GM12878 (cell line): ENCODE measurements at regions not wholly inside any gene's neighbourhood (a gene's known extent, or its start where the extent isn't known, plus 50 kb on each side); places are given as distances from the start of the nearest gene placed in this dataset.

Experiments
- ATAC-seq: fragments of 200-7000 bp; cut with Tn5 transposase; 3 replicates; pipeline ENCODE4 v1.9.1; 2020; ENCODE audit warnings: mild to moderate bottlenecking, moderate library complexity
- BruUV-seq: library from RNA; stranded (reverse); fragments of 400-500 nt; replicated peaks from 2 replicates; lab custom pipeline; 2021; lab: Mats Ljungman, UMichigan
- CTCF ChIA-PET: fragments of 300-600 bp; sonication (Branson Sonifier 250); formaldehyde crosslinking; extraction: SDS; loops from one replicate; lab custom pipeline; 2021; ENCODE audit warnings: inconsistent platforms; lab: Yijun Ruan, JAX
- POLR2A ChIA-PET: fragments of 350-600 bp; formaldehyde crosslinking; extraction: SDS; loops from one replicate; lab custom pipeline; 2021; ENCODE audit warnings: inconsistent platforms; lab: Charles Lee
- RAD21 ChIA-PET: fragments of 300-600 bp; sonication (Branson Sonifier 250); formaldehyde crosslinking; loops from one replicate; lab custom pipeline; 2023; ENCODE audit warnings: antibody characterized with exemption; ENCODE audit not compliant: unreplicated experiment; lab: Charles Lee
- SMC1A ChIA-PET: fragments of 300-600 bp; sonication (Branson Sonifier 250); formaldehyde crosslinking; loops from one replicate; lab custom pipeline; 2023; ENCODE audit not compliant: unreplicated experiment, uncharacterized antibody; lab: Charles Lee
- DNase-seq: peaks from one replicate; pipeline ENCODE4 v3.0.0-alpha.2; 2011; ENCODE audit warnings: low read depth, low spot score
- FAIRE-seq: peaks from 3 replicates; lab custom pipeline; 2011; peaks lifted over from hg19 to GRCh38; lab: Jason Lieb, UNC
- H2AFZ ChIP-seq: 2 replicates; pipeline ENCODE4 v1.6.0; 2011; ENCODE audit warnings: low read depth, low read length, control low read depth; ENCODE audit not compliant: control insufficient read depth
- H3K27ac ChIP-seq: 2 replicates; pipeline ENCODE4 v1.5.1; 2011; ENCODE audit warnings: control low read depth; ENCODE audit not compliant: control insufficient read depth, insufficient read depth
- H3K27me3 ChIP-seq, 2 experiments: replicated peaks in 1 of 2; 2 replicates each; pipeline versions ENCODE4 v1.6.0 to v1.6.1; 2011; ENCODE audit warnings: low read length in 1 of 2; ENCODE audit not compliant: control insufficient read depth in 2 of 2, insufficient read depth in 2 of 2
- H3K36me3 ChIP-seq, 2 experiments: 2 replicates each; pipeline ENCODE4 v1.5.1; 2011; ENCODE audit warnings: low read length in 1 of 2; ENCODE audit not compliant: control insufficient read depth in 2 of 2, insufficient read depth in 2 of 2
- H3K4me1 ChIP-seq: 2 replicates; pipeline ENCODE4 v1.6.1; 2011; ENCODE audit warnings: mild to moderate bottlenecking, low read length, moderate library complexity, mixed read lengths; ENCODE audit not compliant: control insufficient read depth, insufficient read depth
- H3K4me2 ChIP-seq: 2 replicates; pipeline ENCODE4 v1.6.0; 2011; ENCODE audit warnings: control low read depth; ENCODE audit not compliant: control insufficient read depth, insufficient read depth
- H3K4me3 ChIP-seq: fragments of 200-600 bp; sonication (generic); 2 replicates; pipeline ENCODE4 v1.5.1; 2016
- H3K79me2 ChIP-seq: 2 replicates; pipeline ENCODE4 v1.6.0; 2011; ENCODE audit warnings: low read length; ENCODE audit not compliant: control insufficient read depth, insufficient read depth
- H3K9ac ChIP-seq: 2 replicates; pipeline ENCODE4 v1.8.0; 2011; ENCODE audit warnings: low read length, control low read depth, mixed read lengths; ENCODE audit not compliant: control insufficient read depth, insufficient read depth
- H3K9me3 ChIP-seq: replicated peaks from 3 replicates; pipeline ENCODE4 v1.5.1; 2011; ENCODE audit warnings: mild to moderate bottlenecking, low read length; ENCODE audit not compliant: control insufficient read depth, insufficient read depth
- H4K20me1 ChIP-seq: 2 replicates; pipeline ENCODE4 v1.6.0; 2011; ENCODE audit not compliant: control insufficient read depth, insufficient read depth
- CEBPB ChIP-seq, 2 experiments: fragments of 150-350 bp in 1 of 2; IDR thresholded peaks; 2 replicates each; pipeline ENCODE4 v1.6.1; 2012 to 2014; ENCODE audit warnings: low read depth in 2 of 2, low read length in 2 of 2, borderline replicate concordance in 1 of 2, inconsistent platforms in 1 of 2
- CREM ChIP-seq: IDR thresholded peaks from 2 replicates; pipeline ENCODE4 v1.6.1; 2014; ENCODE audit warnings: antibody characterized with exemption, low read depth
- ESRRA ChIP-seq: IDR thresholded peaks from 2 replicates; pipeline ENCODE4 v1.6.1; 2012; ENCODE audit warnings: mild to moderate bottlenecking, low read length, improper control_type of control experiment
- RELA ChIP-seq: fragments of 450-650 bp; IDR thresholded peaks from 2 replicates; pipeline ENCODE4 v1.8.0; 2014; ENCODE audit warnings: borderline replicate concordance; ENCODE audit not compliant: partially characterized antibody
- RUNX3 ChIP-seq: IDR thresholded peaks from 2 replicates; pipeline ENCODE4 v1.6.1; 2012; ENCODE audit warnings: low read length, inconsistent platforms
- WRNIP1 ChIP-seq: IDR thresholded peaks from 2 replicates; pipeline ENCODE4 v1.6.1; 2011; ENCODE audit warnings: low read depth, low read length, improper control_type of control experiment, borderline replicate concordance
- ZNF217 ChIP-seq: fragments of 450-650 bp; IDR thresholded peaks from 2 replicates; pipeline ENCODE4 v1.6.1; 2017; ENCODE audit warnings: antibody characterized with exemption, mild to moderate bottlenecking
- in situ Hi-C: fragments of 300-500 bp; cut with MboI; formaldehyde crosslinking; loops from 9 replicates; pipeline ENCODE4 v1.14.3; 2018; ENCODE audit warnings: mixed read lengths
- intact Hi-C: fragments of 100-400 bp; cut with micrococcal nuclease; formaldehyde crosslinking; loops from one replicate; pipeline ENCODE4 v1.14.2; 2022; ENCODE audit not compliant: unreplicated experiment
- TF ChIP-seq, protein P1 (sequence below): IDR thresholded peaks from 2 replicates; pipeline ENCODE4 v1.6.1; 2012; ENCODE audit warnings: low read length, inconsistent platforms
- TF ChIP-seq, protein P2 (sequence below): IDR thresholded peaks from 2 replicates; pipeline ENCODE4 v1.6.1; 2012; ENCODE audit warnings: improper control_type of control experiment, low read depth, low read length; ENCODE audit not compliant: insufficient replicate concordance
- TF ChIP-seq, protein P3 (sequence below): fragments of 450-650 bp; IDR thresholded peaks from 2 replicates; pipeline ENCODE4 v1.6.1; 2017; ENCODE audit warnings: borderline replicate concordance

DNA sequence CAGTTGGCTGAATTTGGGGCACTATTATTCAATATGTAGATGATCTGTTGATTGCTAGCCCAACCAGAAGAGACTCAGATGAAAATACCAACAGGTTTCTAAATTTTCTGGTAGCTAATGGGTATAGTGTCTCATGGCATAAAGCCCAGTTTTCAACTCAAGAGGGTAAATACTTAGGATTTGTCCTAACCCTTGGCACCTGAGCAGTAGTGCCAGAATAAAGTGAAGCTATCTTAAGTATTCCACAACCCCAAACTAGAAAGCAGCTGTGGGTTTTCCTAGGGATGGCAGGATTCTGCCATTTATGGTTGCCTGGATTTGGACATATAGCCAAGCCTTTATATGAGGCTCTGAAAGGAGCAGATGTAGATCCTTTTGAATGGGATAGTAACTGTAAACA is 119.0 kb downstream of the AGTR2 start:
- in situ Hi-C loops = no loop called here
- intact Hi-C loops = no loop called here
- no TSS peak for BruUV-seq

More for the DNA sequence above, 119.0 kb downstream of the AGTR2 start:
- ChIA-PET POLR2A (no interaction called here), SMC1A (no interaction called here), CTCF (no interaction called here), RAD21 (no interaction called here)
- FAIRE-seq = no peak
- H3K4me2 ChIP-seq = no peak overlapping the region
- no peaks in the 10 kb centered on the region for H3K27me3 ChIP-seq
- H3K4me3 ChIP-seq = no peak overlapping the region
- DNase-seq = no peak
- no peak overlapping the region for H3K27ac ChIP-seq
- no peaks in the 10 kb centered on the region for H3K9me3 ChIP-seq
- H3K36me3 ChIP-seq = no peaks in the 10 kb centered on the region
- TF ChIP-seq CEBPB (IDR thresholded peaks at IDR 0.05; ENCODE audit: borderline replicate concordance in 1 of 2, low read depth in 2 of 2, low read length in 2 of 2) (no peak), WRNIP1 (no peak), RUNX3 (no peak), ZNF217 (no peak), CREM (no peak), ESRRA (no peak), RELA (no peak)
- TF ChIP-seq, protein P1, sequence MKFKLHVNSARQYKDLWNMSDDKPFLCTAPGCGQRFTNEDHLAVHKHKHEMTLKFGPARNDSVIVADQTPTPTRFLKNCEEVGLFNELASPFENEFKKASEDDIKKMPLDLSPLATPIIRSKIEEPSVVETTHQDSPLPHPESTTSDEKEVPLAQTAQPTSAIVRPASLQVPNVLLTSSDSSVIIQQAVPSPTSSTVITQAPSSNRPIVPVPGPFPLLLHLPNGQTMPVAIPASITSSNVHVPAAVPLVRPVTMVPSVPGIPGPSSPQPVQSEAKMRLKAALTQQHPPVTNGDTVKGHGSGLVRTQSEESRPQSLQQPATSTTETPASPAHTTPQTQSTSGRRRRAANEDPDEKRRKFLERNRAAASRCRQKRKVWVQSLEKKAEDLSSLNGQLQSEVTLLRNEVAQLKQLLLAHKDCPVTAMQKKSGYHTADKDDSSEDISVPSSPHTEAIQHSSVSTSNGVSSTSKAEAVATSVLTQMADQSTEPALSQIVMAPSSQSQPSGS = no peak
- TF ChIP-seq, protein P2, sequence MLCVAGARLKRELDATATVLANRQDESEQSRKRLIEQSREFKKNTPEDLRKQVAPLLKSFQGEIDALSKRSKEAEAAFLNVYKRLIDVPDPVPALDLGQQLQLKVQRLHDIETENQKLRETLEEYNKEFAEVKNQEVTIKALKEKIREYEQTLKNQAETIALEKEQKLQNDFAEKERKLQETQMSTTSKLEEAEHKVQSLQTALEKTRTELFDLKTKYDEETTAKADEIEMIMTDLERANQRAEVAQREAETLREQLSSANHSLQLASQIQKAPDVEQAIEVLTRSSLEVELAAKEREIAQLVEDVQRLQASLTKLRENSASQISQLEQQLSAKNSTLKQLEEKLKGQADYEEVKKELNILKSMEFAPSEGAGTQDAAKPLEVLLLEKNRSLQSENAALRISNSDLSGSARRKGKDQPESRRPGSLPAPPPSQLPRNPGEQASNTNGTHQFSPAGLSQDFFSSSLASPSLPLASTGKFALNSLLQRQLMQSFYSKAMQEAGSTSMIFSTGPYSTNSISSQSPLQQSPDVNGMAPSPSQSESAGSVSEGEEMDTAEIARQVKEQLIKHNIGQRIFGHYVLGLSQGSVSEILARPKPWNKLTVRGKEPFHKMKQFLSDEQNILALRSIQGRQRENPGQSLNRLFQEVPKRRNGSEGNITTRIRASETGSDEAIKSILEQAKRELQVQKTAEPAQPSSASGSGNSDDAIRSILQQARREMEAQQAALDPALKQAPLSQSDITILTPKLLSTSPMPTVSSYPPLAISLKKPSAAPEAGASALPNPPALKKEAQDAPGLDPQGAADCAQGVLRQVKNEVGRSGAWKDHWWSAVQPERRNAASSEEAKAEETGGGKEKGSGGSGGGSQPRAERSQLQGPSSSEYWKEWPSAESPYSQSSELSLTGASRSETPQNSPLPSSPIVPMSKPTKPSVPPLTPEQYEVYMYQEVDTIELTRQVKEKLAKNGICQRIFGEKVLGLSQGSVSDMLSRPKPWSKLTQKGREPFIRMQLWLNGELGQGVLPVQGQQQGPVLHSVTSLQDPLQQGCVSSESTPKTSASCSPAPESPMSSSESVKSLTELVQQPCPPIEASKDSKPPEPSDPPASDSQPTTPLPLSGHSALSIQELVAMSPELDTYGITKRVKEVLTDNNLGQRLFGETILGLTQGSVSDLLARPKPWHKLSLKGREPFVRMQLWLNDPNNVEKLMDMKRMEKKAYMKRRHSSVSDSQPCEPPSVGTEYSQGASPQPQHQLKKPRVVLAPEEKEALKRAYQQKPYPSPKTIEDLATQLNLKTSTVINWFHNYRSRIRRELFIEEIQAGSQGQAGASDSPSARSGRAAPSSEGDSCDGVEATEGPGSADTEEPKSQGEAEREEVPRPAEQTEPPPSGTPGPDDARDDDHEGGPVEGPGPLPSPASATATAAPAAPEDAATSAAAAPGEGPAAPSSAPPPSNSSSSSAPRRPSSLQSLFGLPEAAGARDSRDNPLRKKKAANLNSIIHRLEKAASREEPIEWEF = no peak
- TF ChIP-seq, protein P3, sequence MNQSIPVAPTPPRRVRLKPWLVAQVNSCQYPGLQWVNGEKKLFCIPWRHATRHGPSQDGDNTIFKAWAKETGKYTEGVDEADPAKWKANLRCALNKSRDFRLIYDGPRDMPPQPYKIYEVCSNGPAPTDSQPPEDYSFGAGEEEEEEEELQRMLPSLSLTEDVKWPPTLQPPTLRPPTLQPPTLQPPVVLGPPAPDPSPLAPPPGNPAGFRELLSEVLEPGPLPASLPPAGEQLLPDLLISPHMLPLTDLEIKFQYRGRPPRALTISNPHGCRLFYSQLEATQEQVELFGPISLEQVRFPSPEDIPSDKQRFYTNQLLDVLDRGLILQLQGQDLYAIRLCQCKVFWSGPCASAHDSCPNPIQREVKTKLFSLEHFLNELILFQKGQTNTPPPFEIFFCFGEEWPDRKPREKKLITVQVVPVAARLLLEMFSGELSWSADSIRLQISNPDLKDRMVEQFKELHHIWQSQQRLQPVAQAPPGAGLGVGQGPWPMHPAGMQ = no peak
- ATAC-seq = no peak
- H3K4me1 ChIP-seq = no peaks in the 10 kb centered on the region
- no peaks in the 10 kb centered on the region for H4K20me1 ChIP-seq
- no peak overlapping the region for H2AFZ ChIP-seq
- no peak overlapping the region for H3K9ac ChIP-seq
- no peaks in the 10 kb centered on the region for H3K79me2 ChIP-seq
